HG02938 (cell line): ENCODE measurements at regions not wholly inside any gene's neighbourhood (a gene's known extent, or its start where the extent isn't known, plus 50 kb on each side); places are given as distances from the start of the nearest gene placed in this dataset.

Experiments used
- ATAC-seq: cut with Tn5 transposase; IDR thresholded peaks from one replicate; pipeline ENCODE4 v1.9.1; 2021; ENCODE audit warnings: mild to moderate bottlenecking, moderate library complexity; ENCODE audit not compliant: unreplicated experiment

GRCh38 chr16:61332461-61332860 lies 703.8 kb downstream of the CDH8 start:
- no peak for ATAC-seq

- no peak for ATAC-seq
Observed at GRCh38 chr16:61324044-61324443, 712.2 kb downstream of the CDH8 start.

GRCh38 chr16:61323456-61323855 lies 712.8 kb downstream of the CDH8 start:
- no peak for ATAC-seq

- ATAC-seq: no peak
Observed at GRCh38 chr16:61320791-61321190, 715.4 kb downstream of the CDH8 start.

GRCh38 chr16:61313931-61314330 lies 722.3 kb downstream of the CDH8 start:
- no peak for ATAC-seq

- ATAC-seq: no peak
Observed at GRCh38 chr16:61309386-61309785, 726.9 kb downstream of the CDH8 start.

GRCh38 chr16:61306204-61306603 lies 730.0 kb downstream of the CDH8 start:
- ATAC-seq: no peak

- ATAC-seq: no peak
Observed at GRCh38 chr16:61296814-61297213, 739.4 kb downstream of the CDH8 start.

GRCh38 chr16:61296305-61296704 lies 739.9 kb downstream of the CDH8 start:
- no peak for ATAC-seq

GRCh38 chr16:61295311-61295710 lies 740.9 kb downstream of the CDH8 start:
- ATAC-seq: no peak

GRCh38 chr16:61289141-61289540 lies 747.1 kb downstream of the CDH8 start:
- no peak for ATAC-seq

- ATAC-seq: no peak
Observed at GRCh38 chr16:61277849-61278248, 758.4 kb downstream of the CDH8 start.

GRCh38 chr16:61274211-61274610 lies 762.0 kb downstream of the CDH8 start:
- no peak for ATAC-seq

- ATAC-seq: no peak
Observed at GRCh38 chr16:61270726-61271125, 765.5 kb downstream of the CDH8 start.

- no peak for ATAC-seq
Observed at GRCh38 chr16:61263400-61263799, 772.8 kb downstream of the CDH8 start.

GRCh38 chr16:61261315-61261714 lies 774.9 kb downstream of the CDH8 start:
- no peak for ATAC-seq

- no peak for ATAC-seq
Observed at GRCh38 chr16:61246592-61246991, 789.6 kb downstream of the CDH8 start.

- ATAC-seq: no peak
Observed at GRCh38 chr16:61243954-61244353, 792.3 kb downstream of the CDH8 start.

GRCh38 chr16:61237884-61238485 lies 798.3 kb downstream of the CDH8 start:
- ATAC-seq: no peak

GRCh38 chr16:61233713-61234112 lies 802.5 kb downstream of the CDH8 start:
- ATAC-seq: no peak

- ATAC-seq: no peak
Observed at GRCh38 chr16:61228371-61228770, 807.9 kb downstream of the CDH8 start.

- ATAC-seq: no peak
Observed at GRCh38 chr16:61215605-61216004, 820.6 kb downstream of the CDH8 start.

- no peak for ATAC-seq
Observed at GRCh38 chr16:61214780-61215179, 821.5 kb downstream of the CDH8 start.
